Epithelial cell of proximal tubule (primary cell): ENCODE measurements at regions not wholly inside any gene's neighbourhood (a gene's known extent, or its start where the extent isn't known, plus 50 kb on each side); places are given as distances from the start of the nearest gene placed in this dataset.

Experiments used
- DNase-seq: peaks from one replicate; pipeline ENCODE4 v3.0.0-alpha.2; 2011; ENCODE audit warnings: low read depth
- H3K4me3 ChIP-seq: 2 replicates; pipeline ENCODE4 v1.5.1; 2011; ENCODE audit warnings: low read depth, mild to moderate bottlenecking, low read length
- TF ChIP-seq, protein P1 (sequence below): conservative IDR thresholded peaks from 2 replicates; pipeline ENCODE4 v1.5.1; 2012; ENCODE audit warnings: low read depth, mild to moderate bottlenecking, low read length

DNA sequence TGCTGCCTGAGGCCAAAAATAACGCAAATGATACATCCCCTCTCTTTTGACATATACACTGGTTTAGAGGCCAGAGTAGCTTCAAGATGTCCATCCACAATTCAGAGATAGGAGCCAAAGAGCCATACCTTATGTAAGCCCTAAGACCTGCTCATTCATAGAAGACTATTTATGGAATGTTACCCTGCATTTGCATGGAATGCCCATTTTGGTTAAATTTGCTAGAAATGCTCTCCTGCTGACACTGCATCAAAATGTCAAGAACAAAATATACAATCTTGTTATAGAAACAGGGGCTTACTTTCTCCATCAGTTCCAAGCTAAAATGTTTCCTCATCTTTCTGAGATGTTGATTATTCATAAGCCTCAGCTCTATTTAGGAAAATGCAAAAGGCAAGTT lies 183.3 kb upstream of the CDKN3 start:
- TF ChIP-seq, protein P1, sequence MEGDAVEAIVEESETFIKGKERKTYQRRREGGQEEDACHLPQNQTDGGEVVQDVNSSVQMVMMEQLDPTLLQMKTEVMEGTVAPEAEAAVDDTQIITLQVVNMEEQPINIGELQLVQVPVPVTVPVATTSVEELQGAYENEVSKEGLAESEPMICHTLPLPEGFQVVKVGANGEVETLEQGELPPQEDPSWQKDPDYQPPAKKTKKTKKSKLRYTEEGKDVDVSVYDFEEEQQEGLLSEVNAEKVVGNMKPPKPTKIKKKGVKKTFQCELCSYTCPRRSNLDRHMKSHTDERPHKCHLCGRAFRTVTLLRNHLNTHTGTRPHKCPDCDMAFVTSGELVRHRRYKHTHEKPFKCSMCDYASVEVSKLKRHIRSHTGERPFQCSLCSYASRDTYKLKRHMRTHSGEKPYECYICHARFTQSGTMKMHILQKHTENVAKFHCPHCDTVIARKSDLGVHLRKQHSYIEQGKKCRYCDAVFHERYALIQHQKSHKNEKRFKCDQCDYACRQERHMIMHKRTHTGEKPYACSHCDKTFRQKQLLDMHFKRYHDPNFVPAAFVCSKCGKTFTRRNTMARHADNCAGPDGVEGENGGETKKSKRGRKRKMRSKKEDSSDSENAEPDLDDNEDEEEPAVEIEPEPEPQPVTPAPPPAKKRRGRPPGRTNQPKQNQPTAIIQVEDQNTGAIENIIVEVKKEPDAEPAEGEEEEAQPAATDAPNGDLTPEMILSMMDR: no peak
- no peak for DNase-seq
- no peak overlapping the region for H3K4me3 ChIP-seq

- no peak overlapping the region for H3K4me3 ChIP-seq
- DNase-seq: no peak
- TF ChIP-seq, protein P1: no peak
These were observed 180.0 kb upstream of the CDKN3 start for GRCh38 chr14:54216827-54217226.

GRCh38 chr14:54219261-54220070 lies 177.3 kb upstream of the CDKN3 start:
- DNase-seq: no peak
- TF ChIP-seq, protein P1: no peak
- peak overlapping the region; percentile 52 for H3K4me3 ChIP-seq

GRCh38 chr14:54220071-54220703 lies 176.6 kb upstream of the CDKN3 start:
- TF ChIP-seq, protein P1: no peak
- peak overlapping the region; percentile 52 for H3K4me3 ChIP-seq

GRCh38 chr14:54220704-54221431 lies 175.9 kb upstream of the CDKN3 start:
- no peak for DNase-seq
- H3K4me3 ChIP-seq: peak overlapping the region; percentile 52

More at GRCh38 chr14:54220071-54220703, 176.6 kb upstream of the CDKN3 start:
- no peak for DNase-seq

GRCh38 chr14:54221432-54221803 lies 175.4 kb upstream of the CDKN3 start:
- TF ChIP-seq, protein P1: no peak
- DNase-seq: no peak

More at GRCh38 chr14:54220704-54221431, 175.9 kb upstream of the CDKN3 start:
- TF ChIP-seq, protein P1: no peak

More at GRCh38 chr14:54221432-54221803, 175.4 kb upstream of the CDKN3 start:
- no peak overlapping the region for H3K4me3 ChIP-seq
